NCI-H146 (cell line): ENCODE measurements at regions not wholly inside any gene's neighbourhood (a gene's known extent, or its start where the extent isn't known, plus 50 kb on each side); places are given as distances from the start of the nearest gene placed in this dataset.
"Not testable (repeated sequence)": the region's sequence is repeated elsewhere in the genome, so short reads cannot be mapped to it uniquely, and the experiment has no call there.

Source experiments
- DNase-seq: peaks from one replicate; lab custom pipeline; 2025; lab: John Stamatoyannopoulos, UW

- DNase-seq = no peak
Observed at GRCh38 chr2:16200554-16201193, 260.3 kb downstream of the MYCN start.

DNA sequence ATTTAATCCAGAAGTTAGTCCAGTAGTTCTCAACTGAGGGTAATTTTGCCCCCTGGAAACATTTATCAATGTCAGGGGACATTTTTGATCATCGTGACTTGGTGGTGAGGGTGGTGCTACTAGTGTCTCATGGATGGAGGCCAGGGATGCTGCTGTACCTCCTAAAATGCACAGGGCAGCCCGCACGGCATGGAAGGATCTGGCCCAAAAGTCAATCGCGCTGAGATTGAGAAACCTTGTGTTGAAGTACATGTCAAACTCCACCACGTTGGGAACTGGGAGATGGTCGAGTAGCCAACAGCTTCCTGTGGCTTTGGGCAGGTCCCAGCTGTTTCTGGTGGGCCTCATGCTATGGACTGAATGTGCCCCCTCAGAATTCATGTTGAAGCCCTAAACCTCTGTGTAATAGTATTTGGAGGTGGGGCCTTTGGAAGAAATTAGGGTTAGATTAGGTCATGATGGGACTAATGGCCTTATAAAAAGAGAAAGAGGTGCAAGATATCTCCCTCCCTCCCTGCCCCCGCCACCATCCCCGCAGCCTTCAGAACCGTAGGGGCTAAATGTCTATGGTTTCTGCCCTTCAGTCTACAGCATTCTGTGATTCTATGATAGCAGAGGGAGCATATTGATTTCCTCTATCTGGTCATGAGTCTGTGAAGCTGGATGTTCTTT is 259.7 kb downstream of the MYCN start:
- no peak for DNase-seq

- DNase-seq = not testable (repeated sequence)
Observed at GRCh38 chr2:16199241-16199640, 258.9 kb downstream of the MYCN start.

- no peak for DNase-seq
Observed at GRCh38 chr2:16198166-16198912, 258.0 kb downstream of the MYCN start.

DNA sequence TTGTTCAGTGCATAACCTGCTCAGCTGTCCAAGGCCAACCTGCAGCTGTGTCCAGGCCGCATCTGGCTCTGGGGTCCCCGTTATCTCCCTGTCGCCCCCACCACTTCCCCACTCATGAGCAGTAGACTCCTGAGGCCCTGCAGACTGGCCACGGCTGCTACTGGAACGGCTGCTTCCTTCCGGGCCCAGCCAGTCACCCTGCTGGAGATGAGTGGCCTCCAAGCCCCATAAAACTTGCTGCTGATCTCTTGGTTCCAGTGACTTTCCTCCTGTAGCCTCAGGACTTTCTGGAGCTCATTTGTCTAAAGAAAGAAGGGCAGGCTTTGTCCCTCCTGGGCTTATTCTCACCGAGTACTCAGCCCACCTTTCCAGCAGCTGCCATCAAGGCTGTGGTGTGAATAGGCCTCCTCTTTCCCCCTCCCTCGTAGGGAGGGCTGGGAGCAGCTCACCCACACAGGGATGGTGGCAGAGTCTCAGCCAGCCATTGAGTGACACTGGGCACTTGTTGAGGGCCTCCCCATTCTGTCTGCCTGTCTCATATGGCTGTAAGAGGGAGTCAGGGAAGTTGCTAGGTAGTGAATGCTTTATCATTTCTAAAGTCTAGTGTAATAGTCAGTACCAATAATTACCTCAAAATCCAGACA is 257.3 kb downstream of the MYCN start:
- DNase-seq = no peak

GRCh38 chr2:16196687-16197503 is 256.5 kb downstream of the MYCN start:
- DNase-seq = no peak

- DNase-seq = no peak
Observed at GRCh38 chr2:16195681-16196070, 255.3 kb downstream of the MYCN start.

GRCh38 chr2:16194931-16195680 is 254.8 kb downstream of the MYCN start:
- DNase-seq = no peak

GRCh38 chr2:16194530-16194929 is 254.2 kb downstream of the MYCN start:
- DNase-seq = no peak

DNA sequence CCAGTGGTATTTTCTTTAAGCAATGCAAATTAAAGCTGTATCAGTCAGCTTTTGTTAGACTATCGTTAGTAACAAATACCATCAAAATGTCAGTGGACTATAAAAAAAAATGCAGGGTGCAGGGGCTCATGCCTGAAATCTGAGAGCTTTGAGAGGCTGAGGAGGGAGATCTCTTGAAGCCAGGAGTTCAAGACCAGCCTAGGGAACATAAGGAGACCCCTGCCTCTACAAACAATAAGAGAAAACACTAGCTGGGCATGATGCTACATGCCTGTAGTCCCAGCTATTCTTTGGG is 253.7 kb downstream of the MYCN start:
- DNase-seq = no peak

- no peak for DNase-seq
Observed at GRCh38 chr2:16192416-16193216, 252.3 kb downstream of the MYCN start.

- DNase-seq = no peak
Observed at GRCh38 chr2:16191431-16192200, 251.3 kb downstream of the MYCN start.

- no peak for DNase-seq
Observed at GRCh38 chr2:16190446-16191270, 250.3 kb downstream of the MYCN start.

- DNase-seq = no peak
Observed at GRCh38 chr2:16189836-16190160, 249.4 kb downstream of the MYCN start.

DNA sequence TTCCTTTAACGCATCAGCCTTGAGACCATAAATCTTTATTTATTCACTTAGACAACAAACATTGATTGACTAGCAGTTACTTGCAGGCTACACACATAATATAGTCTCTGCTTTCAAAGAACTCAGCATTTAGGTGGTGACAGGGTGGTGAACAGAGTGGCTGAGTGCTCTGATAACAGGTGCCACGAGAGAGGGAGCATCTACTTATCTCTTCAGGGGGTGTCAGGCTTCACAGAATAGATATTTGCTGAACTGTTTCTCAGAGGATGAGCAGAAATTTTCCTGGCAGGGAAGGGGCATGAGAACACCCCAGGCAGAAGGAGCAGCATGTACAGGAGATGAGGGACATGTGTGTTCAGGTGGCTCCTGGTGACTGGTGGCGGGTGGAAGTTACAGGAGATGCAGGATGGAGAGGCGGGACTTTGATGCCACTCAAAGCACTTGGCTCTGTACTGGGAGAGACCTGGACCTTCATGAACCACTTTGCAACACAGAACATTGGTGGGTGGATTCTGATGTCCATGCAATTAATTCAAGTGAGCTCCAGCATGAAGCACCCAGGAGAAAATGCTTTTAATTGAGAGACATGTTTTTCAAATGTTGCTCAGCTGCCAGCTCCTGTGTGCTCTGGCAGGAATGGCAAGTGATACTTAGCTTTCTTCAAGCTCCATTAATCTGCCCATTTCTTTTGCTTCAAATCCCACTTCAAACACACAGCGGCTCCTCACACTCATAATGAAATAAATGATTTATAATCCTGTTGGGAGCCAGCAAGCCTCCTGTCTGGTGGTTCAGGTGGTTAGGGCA is 248.9 kb downstream of the MYCN start:
- peak; percentile 59 for DNase-seq

DNA sequence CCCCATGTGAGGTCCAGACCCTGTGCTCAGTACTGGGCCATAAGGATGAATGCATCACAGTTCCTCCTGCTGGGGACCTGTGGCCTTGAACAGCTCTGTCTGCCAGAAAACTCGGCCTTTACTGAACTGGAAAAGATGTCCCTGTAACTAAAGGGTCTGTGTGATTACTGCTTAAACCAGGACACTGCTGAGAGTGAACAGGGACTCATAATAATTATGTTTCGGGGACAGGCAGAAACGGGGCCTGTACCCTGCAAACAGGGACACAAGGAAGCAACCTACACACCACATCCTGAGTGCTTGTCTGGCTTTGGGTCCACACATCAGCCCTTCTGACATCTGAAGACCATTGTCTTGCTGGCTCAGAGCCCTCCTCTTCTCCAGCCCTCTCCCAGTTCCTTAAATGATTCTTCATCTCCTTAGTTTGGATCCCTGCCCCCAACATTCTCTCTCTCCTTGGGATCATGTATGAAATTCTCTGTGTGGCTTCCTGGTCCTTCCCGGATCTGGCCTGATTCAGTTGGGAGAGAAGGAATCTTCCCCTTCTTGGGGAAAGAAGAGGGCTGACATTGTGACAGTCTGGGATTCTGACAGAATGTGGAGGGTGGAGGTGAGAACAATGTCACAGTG is 248.0 kb downstream of the MYCN start:
- DNase-seq = no peak

DNA sequence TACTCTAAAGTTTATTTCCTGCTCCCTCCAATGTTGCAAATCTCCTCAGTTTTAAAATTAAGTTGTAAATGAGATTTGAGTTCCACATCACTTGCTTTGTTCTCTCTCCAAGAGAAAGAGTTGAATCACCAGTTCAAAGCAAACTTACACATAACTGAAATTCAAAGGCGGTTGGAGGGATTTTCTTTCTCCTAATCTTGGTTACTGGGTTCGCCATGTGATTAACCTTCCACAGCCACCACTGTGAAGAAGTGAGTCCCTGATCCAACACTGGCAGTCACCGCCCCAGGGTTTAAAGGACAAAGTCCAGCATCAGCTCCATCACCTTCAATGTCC is 247.1 kb downstream of the MYCN start:
- DNase-seq = no peak
